Osteocyte (in vitro differentiated cells): ENCODE measurements at regions not wholly inside any gene's neighbourhood (a gene's known extent, or its start where the extent isn't known, plus 50 kb on each side); places are given as distances from the start of the nearest gene placed in this dataset.

ENCODE experiments used
- DNase-seq: peaks from one replicate; pipeline ENCODE4 v3.0.0; 2021; ENCODE audit warnings: mixed read lengths; ENCODE audit not compliant: unreplicated experiment; ENCODE audit errors: extremely low spot score
- H3K27ac Mint-ChIP-seq: one replicate; pipeline ENCODE4 v1.8.0; 2021; ENCODE audit warnings: mild to moderate bottlenecking, mixed read lengths; ENCODE audit not compliant: unreplicated experiment
- H3K27me3 Mint-ChIP-seq: one replicate; pipeline ENCODE4 v1.8.0; 2021; ENCODE audit warnings: mixed read lengths; ENCODE audit not compliant: unreplicated experiment
- H3K36me3 Mint-ChIP-seq: one replicate; pipeline ENCODE4 v1.8.0; 2021; ENCODE audit warnings: mixed read lengths; ENCODE audit not compliant: unreplicated experiment
- H3K4me1 Mint-ChIP-seq: one replicate; pipeline ENCODE4 v1.8.0; 2021; ENCODE audit warnings: mixed read lengths; ENCODE audit not compliant: unreplicated experiment
- H3K4me3 Mint-ChIP-seq: one replicate; pipeline ENCODE4 v1.8.0; 2021; ENCODE audit warnings: mild to moderate bottlenecking, moderate library complexity, mixed read lengths; ENCODE audit not compliant: unreplicated experiment
- H3K9me3 Mint-ChIP-seq: one replicate; pipeline ENCODE4 v1.8.0; 2021; ENCODE audit warnings: mixed read lengths; ENCODE audit not compliant: unreplicated experiment
- CTCF ChIP-seq: fragments of 200-600 bp; sonication (generic); IDR thresholded peaks from 2 replicates; pipeline ENCODE4 v1.5.0; 2021; ENCODE audit warnings: antibody characterized with exemption, mild to moderate bottlenecking, moderate library complexity

GRCh38 chr6:21859193-21859735 lies 265.7 kb downstream of the SOX4 start:
- H3K4me1 Mint-ChIP-seq: no peaks in the 10 kb centered on the region
- H3K27me3 Mint-ChIP-seq: no peaks in the 10 kb centered on the region
- H3K36me3 Mint-ChIP-seq: no peaks in the 10 kb centered on the region
- no peak for TF ChIP-seq CTCF
- H3K27ac Mint-ChIP-seq: no peak overlapping the region
- H3K4me3 Mint-ChIP-seq: no peak overlapping the region
- no peak for DNase-seq
- H3K9me3 Mint-ChIP-seq: peaks cover 4% of the 10 kb centered on the region

- Mint-ChIP-seq H3K27ac (no peak overlapping the region), H3K4me1 (no peaks in the 10 kb centered on the region), H3K9me3 (peaks cover 4% of the 10 kb centered on the region), H3K27me3 (no peaks in the 10 kb centered on the region), H3K36me3 (no peaks in the 10 kb centered on the region), H3K4me3 (no peak overlapping the region)
- no peak for TF ChIP-seq CTCF
- DNase-seq: no peak
Measured at GRCh38 chr6:21861942-21862341, 268.4 kb downstream of the SOX4 start.

- Mint-ChIP-seq H3K27ac (no peak overlapping the region), H3K4me1 (no peaks in the 10 kb centered on the region), H3K36me3 (no peaks in the 10 kb centered on the region), H3K9me3 (peaks cover 4% of the 10 kb centered on the region), H3K4me3 (no peak overlapping the region), H3K27me3 (no peaks in the 10 kb centered on the region)
- DNase-seq: no peak
- no peak for TF ChIP-seq CTCF
Measured at GRCh38 chr6:21864206-21864605, 270.7 kb downstream of the SOX4 start.

- H3K27ac Mint-ChIP-seq: no peak overlapping the region
- H3K4me3 Mint-ChIP-seq: no peak overlapping the region
- DNase-seq: no peak
- H3K27me3 Mint-ChIP-seq: no peaks in the 10 kb centered on the region
- TF ChIP-seq CTCF: no peak
- no peaks in the 10 kb centered on the region for H3K9me3 Mint-ChIP-seq
- no peaks in the 10 kb centered on the region for H3K4me1 Mint-ChIP-seq
- no peaks in the 10 kb centered on the region for H3K36me3 Mint-ChIP-seq
Measured at GRCh38 chr6:21868226-21868625, 274.7 kb downstream of the SOX4 start.

GRCh38 chr6:21869085-21869771 lies 275.7 kb downstream of the SOX4 start:
- H3K27ac Mint-ChIP-seq: no peak overlapping the region

More at GRCh38 chr6:21869085-21869771, 275.7 kb downstream of the SOX4 start:
- Mint-ChIP-seq H3K4me3 (no peak overlapping the region), H3K4me1 (no peaks in the 10 kb centered on the region), H3K36me3 (no peaks in the 10 kb centered on the region), H3K9me3 (no peaks in the 10 kb centered on the region), H3K27me3 (no peaks in the 10 kb centered on the region)
- TF ChIP-seq CTCF: no peak
- no peak for DNase-seq
